T1000 (cell line): ENCODE measurements at regions not wholly inside any gene's neighbourhood (a gene's known extent, or its start where the extent isn't known, plus 50 kb on each side); places are given as distances from the start of the nearest gene placed in this dataset.
"Not testable (repeated sequence)": the region's sequence is repeated elsewhere in the genome, so short reads cannot be mapped to it uniquely, and the experiment has no call there.

ENCODE experiments used
- DNase-seq: peaks from one replicate; lab custom pipeline; 2025; ENCODE audit warnings: mixed read lengths; lab: John Stamatoyannopoulos, UW

- DNase-seq = no peak
These were observed 204.4 kb downstream of the HIPK3 start for GRCh38 chr11:33461369-33462125.

GRCh38 chr11:33457948-33458347 is 200.8 kb downstream of the HIPK3 start:
- no peak for DNase-seq

GRCh38 chr11:33455867-33456463 is 198.8 kb downstream of the HIPK3 start:
- no peak for DNase-seq

- DNase-seq = no peak
These were observed 197.1 kb downstream of the HIPK3 start for GRCh38 chr11:33454264-33454663.

- peak; percentile 4 for DNase-seq
These were observed 195.8 kb downstream of the HIPK3 start for GRCh38 chr11:33452836-33453624.

- DNase-seq = no peak
These were observed 194.2 kb downstream of the HIPK3 start for GRCh38 chr11:33451364-33451763.

- no peak for DNase-seq
These were observed 192.6 kb downstream of the HIPK3 start for GRCh38 chr11:33449798-33450197.

- no peak for DNase-seq
These were observed 191.4 kb downstream of the HIPK3 start for GRCh38 chr11:33448461-33449130.

- DNase-seq = no peak
These were observed 188.6 kb downstream of the HIPK3 start for GRCh38 chr11:33445761-33446161.

GRCh38 chr11:33444835-33445594 is 187.8 kb downstream of the HIPK3 start:
- no peak for DNase-seq

GRCh38 chr11:33443684-33444083 is 186.5 kb downstream of the HIPK3 start:
- DNase-seq = no peak

GRCh38 chr11:33438301-33438700 is 181.1 kb downstream of the HIPK3 start:
- no peak for DNase-seq

GRCh38 chr11:33437529-33437928 is 180.3 kb downstream of the HIPK3 start:
- no peak for DNase-seq

- no peak for DNase-seq
These were observed 178.0 kb downstream of the HIPK3 start for GRCh38 chr11:33435216-33435615.

GRCh38 chr11:33434294-33434693 is 177.1 kb downstream of the HIPK3 start:
- no peak for DNase-seq

GRCh38 chr11:33428435-33428834 is 171.3 kb downstream of the HIPK3 start:
- not testable (repeated sequence) for DNase-seq

- no peak for DNase-seq
These were observed 163.9 kb downstream of the HIPK3 start for GRCh38 chr11:33420959-33421566.

- DNase-seq = no peak
These were observed 162.7 kb downstream of the HIPK3 start for GRCh38 chr11:33419924-33420323.

- DNase-seq = no peak
These were observed 159.9 kb downstream of the HIPK3 start for GRCh38 chr11:33417121-33417520.

GRCh38 chr11:33413301-33413700 is 156.1 kb downstream of the HIPK3 start:
- DNase-seq = no peak

- no peak for DNase-seq
These were observed 155.1 kb downstream of the HIPK3 start for GRCh38 chr11:33412241-33412640.
